Keratinocyte (primary cell): ENCODE measurements at regions not wholly inside any gene's neighbourhood (a gene's known extent, or its start where the extent isn't known, plus 50 kb on each side); places are given as distances from the start of the nearest gene placed in this dataset.

Source experiments
- EZH2 ChIP-seq: IDR thresholded peaks from one replicate; pipeline ENCODE4 v1.6.1; 2012; ENCODE audit warnings: inconsistent platforms, mild to moderate bottlenecking, low read length, moderate library complexity
- TF ChIP-seq, protein P1 (sequence below), 3 experiments: IDR thresholded peaks in 1 of 3; conservative IDR thresholded peaks in 1 of 3; optimal IDR thresholded peaks in 1 of 3; 2 replicates in 2 of 3; 3 replicates in 1 of 3; pipeline versions ENCODE3 to v1.5.1; 2011; ENCODE audit warnings: low read length in 3 of 3, mild to moderate bottlenecking in 3 of 3, moderate library complexity in 2 of 3, control low read depth in 1 of 3, inconsistent platforms in 1 of 3; ENCODE audit not compliant: insufficient read depth in 2 of 3; ENCODE audit errors: extremely low read depth in 1 of 3

DNA sequence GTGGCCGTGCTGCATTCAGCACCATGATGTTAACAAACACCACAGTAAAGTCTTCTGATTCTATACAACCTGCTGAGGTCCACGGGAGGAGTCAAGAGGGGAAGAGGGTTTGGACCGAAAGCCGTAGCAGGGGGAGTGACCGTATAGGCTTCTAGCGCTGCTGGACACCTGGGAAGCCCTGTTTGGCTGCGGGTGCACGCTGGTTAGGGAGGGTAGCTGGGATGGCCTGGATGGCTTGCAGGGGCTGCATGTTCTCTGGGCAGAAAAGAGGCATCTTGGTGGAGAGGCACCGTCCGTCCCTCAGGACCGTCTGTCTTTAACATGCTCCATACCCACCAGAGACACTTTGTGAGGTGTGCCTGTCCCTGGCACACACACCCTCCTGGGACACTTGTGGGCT lies 251.0 kb upstream of the IRX1 start:
- TF ChIP-seq EZH2, result no peak
- TF ChIP-seq, protein P1, sequence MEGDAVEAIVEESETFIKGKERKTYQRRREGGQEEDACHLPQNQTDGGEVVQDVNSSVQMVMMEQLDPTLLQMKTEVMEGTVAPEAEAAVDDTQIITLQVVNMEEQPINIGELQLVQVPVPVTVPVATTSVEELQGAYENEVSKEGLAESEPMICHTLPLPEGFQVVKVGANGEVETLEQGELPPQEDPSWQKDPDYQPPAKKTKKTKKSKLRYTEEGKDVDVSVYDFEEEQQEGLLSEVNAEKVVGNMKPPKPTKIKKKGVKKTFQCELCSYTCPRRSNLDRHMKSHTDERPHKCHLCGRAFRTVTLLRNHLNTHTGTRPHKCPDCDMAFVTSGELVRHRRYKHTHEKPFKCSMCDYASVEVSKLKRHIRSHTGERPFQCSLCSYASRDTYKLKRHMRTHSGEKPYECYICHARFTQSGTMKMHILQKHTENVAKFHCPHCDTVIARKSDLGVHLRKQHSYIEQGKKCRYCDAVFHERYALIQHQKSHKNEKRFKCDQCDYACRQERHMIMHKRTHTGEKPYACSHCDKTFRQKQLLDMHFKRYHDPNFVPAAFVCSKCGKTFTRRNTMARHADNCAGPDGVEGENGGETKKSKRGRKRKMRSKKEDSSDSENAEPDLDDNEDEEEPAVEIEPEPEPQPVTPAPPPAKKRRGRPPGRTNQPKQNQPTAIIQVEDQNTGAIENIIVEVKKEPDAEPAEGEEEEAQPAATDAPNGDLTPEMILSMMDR (optimal IDR thresholded peaks at IDR 0.05 in 1 of 3, IDR thresholded peaks at IDR 0.05 in 1 of 3, conservative IDR thresholded peaks at IDR 0.05 in 1 of 3; ENCODE audit: extremely low read depth in 1 of 3, insufficient read depth in 2 of 3, low read length in 3 of 3), result no peak
